ENCODE measurements at regions not wholly inside any gene's neighbourhood (a gene's known extent, or its start where the extent isn't known, plus 50 kb on each side); places are given as distances from the start of the nearest gene placed in this dataset.

- intact Hi-C loops (cut with DNase I): no loop called here
- no peak overlapping the region for H3K4me3 ChIP-seq (replicated peaks in 1 of 3)
- no peaks in the 10 kb centered on the region for H3K4me1 ChIP-seq
- no peak overlapping the region for H3K27ac ChIP-seq
- no peak for DNase-seq
- TF ChIP-seq POLR2A (IDR thresholded peaks at IDR 0.05): no peak
- no peak for TF ChIP-seq CTCF (IDR thresholded peaks at IDR 0.05)
- no peaks in the 10 kb centered on the region for H3K27me3 ChIP-seq
- 83 to 88% methylated on average over 7 of the region's 7 CpGs for WGBS, 2 donors
- no peaks in the 10 kb centered on the region for H3K36me3 ChIP-seq
- H3K9me3 ChIP-seq: no peaks in the 10 kb centered on the region
These were observed 100.2 kb upstream of the RAB3GAP2 start for GRCh38 chr1:220372451-220372850.

- TF ChIP-seq CTCF (IDR thresholded peaks at IDR 0.05) (no peak), POLR2A (IDR thresholded peaks at IDR 0.05) (no peak)
- 90 to 95% methylated on average over 4 of the region's 4 CpGs for WGBS, 2 donors
- H3K36me3 ChIP-seq: no peaks in the 10 kb centered on the region
- no peaks in the 10 kb centered on the region for H3K9me3 ChIP-seq
- H3K27ac ChIP-seq: no peak overlapping the region
- DNase-seq: no peak
- no peak overlapping the region for H3K4me3 ChIP-seq (replicated peaks in 1 of 3)
- no peaks in the 10 kb centered on the region for H3K4me1 ChIP-seq
- intact Hi-C loops (cut with DNase I): no loop called here
- no peaks in the 10 kb centered on the region for H3K27me3 ChIP-seq
These were observed 99.1 kb upstream of the RAB3GAP2 start for GRCh38 chr1:220371324-220371723.

- intact Hi-C loops (cut with DNase I): no loop called here
- no peak for DNase-seq
These were observed 97.9 kb upstream of the RAB3GAP2 start for GRCh38 chr1:220370041-220370700.

GRCh38 chr1:220369511-220369910 is 97.3 kb upstream of the RAB3GAP2 start:
- WGBS, 2 donors: 60 to 63% methylated on average over 3 of the region's 3 CpGs
- no peaks in the 10 kb centered on the region for H3K9me3 ChIP-seq

More at GRCh38 chr1:220370041-220370700, 97.9 kb upstream of the RAB3GAP2 start:
- TF ChIP-seq CTCF (IDR thresholded peaks at IDR 0.05): no peak
- no peak for TF ChIP-seq POLR2A (IDR thresholded peaks at IDR 0.05)
- no peaks in the 10 kb centered on the region for H3K9me3 ChIP-seq
- H3K4me3 ChIP-seq (replicated peaks in 1 of 3): no peak overlapping the region
- no peak overlapping the region for H3K27ac ChIP-seq
- no peaks in the 10 kb centered on the region for H3K27me3 ChIP-seq
- no peaks in the 10 kb centered on the region for H3K36me3 ChIP-seq
- 79 to 81% methylated on average over 5 of the region's 5 CpGs for WGBS, 2 donors
- H3K4me1 ChIP-seq: no peaks in the 10 kb centered on the region

More at GRCh38 chr1:220369511-220369910, 97.3 kb upstream of the RAB3GAP2 start:
- Histone ChIP-seq H3K27ac (no peak overlapping the region), H3K36me3 (no peaks in the 10 kb centered on the region), H3K4me1 (no peaks in the 10 kb centered on the region), H3K27me3 (no peaks in the 10 kb centered on the region), H3K4me3 (replicated peaks in 1 of 3) (no peak overlapping the region)
- no peak for DNase-seq
- TF ChIP-seq CTCF (IDR thresholded peaks at IDR 0.05) (no peak), POLR2A (IDR thresholded peaks at IDR 0.05) (no peak)
- intact Hi-C loops (cut with DNase I): no loop called here

Data from thyroid gland (tissue), 4 donors.